ENCODE measurements at regions not wholly inside any gene's neighbourhood (a gene's known extent, or its start where the extent isn't known, plus 50 kb on each side); places are given as distances from the start of the nearest gene placed in this dataset.

DNA sequence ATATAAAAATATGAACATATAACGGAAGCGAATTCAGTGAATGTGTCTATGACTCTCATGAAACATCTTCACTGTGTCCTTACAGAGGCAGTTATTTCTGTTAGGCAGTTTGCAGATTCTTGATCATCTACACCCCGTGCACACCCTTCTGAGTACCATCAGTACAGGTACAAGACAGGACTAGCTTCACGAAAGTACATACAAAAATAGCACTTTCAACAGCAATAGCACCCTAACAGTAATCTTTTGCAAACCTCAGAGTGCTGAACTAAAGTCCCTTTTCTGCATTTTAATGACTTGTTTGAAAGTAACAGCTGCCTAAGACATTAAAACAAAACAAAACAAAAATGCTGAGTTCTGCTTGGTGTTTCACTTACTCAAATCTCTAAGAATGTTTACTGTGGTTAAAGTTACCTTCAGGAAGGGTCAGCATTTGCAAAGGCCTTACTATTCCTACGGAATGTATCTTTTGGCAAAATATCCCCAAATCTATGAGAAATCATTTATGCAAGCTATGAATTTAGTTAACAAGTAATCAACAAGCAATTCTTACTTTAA is 104.1 kb downstream of the CNTN3 start:
- Histone ChIP-seq H3K9me3 (ENCODE audit: control extremely low read depth in 1 of 5, control insufficient read depth in 4 of 5, insufficient read depth in 2 of 5, low read depth in 1 of 5, low read length in 4 of 5) (no peaks in the 10 kb centered on the region), H3K4me3 (ENCODE audit: control insufficient read depth in 1 of 7, extremely low read depth in 1 of 7, insufficient read depth in 4 of 7, low read depth in 2 of 7, low read length in 6 of 7) (no peak overlapping the region), H3K4me1 (ENCODE audit: control extremely low read depth in 1 of 4, control insufficient read depth in 4 of 4, insufficient read depth in 4 of 4, low read length in 3 of 4) (no peaks in the 10 kb centered on the region), H3K27ac (ENCODE audit: insufficient read depth in 1 of 2, low read depth in 1 of 2, low read length in 2 of 2, poor library complexity in 1 of 2, severe bottlenecking in 2 of 2) (no peak overlapping the region), H3K36me3 (ENCODE audit: control insufficient read depth in 4 of 4, insufficient read depth in 4 of 4, low read length in 3 of 4) (no peaks in the 10 kb centered on the region), H3K27me3 (replicated peaks in 2 of 5; ENCODE audit: control insufficient read depth in 4 of 5, insufficient read depth in 5 of 5, low read length in 4 of 5) (no peaks in the 10 kb centered on the region)
- 96% methylated on average over 4 of the region's 5 CpGs for WGBS (ENCODE audit: insufficient coverage)
- DNase-seq = no peak
- ChIA-PET POLR2A (interaction anchor here (0.6 kb wide), 1 partner anchor 10 kb away, joined by 4 read pairs; no protein-coding TSS in a partner anchor), CTCF (no interaction called here)

DNA sequence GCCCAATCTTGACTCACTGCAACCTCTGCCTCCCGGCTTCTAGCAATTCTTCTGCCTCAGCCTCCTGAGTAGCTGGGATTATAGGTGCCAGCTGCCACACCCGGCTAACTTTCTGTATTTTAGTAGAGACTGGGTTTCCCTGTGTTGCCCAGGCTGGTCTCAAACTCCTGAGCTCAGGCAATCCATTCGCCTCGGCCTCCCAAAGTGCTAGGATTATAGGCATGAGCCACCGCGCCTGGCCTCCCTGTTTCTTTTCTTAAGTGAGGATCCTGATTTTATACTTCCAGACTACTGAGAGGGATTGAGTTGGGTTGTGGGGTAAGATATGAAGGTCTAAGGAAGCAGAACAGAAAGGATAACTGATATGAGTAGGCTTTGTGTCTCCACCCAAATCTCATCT is 106.8 kb downstream of the CNTN3 start:
- no peaks in the 10 kb centered on the region for H3K4me1 ChIP-seq (ENCODE audit: control extremely low read depth in 1 of 4, control insufficient read depth in 4 of 4, insufficient read depth in 4 of 4, low read length in 3 of 4)

DNA sequence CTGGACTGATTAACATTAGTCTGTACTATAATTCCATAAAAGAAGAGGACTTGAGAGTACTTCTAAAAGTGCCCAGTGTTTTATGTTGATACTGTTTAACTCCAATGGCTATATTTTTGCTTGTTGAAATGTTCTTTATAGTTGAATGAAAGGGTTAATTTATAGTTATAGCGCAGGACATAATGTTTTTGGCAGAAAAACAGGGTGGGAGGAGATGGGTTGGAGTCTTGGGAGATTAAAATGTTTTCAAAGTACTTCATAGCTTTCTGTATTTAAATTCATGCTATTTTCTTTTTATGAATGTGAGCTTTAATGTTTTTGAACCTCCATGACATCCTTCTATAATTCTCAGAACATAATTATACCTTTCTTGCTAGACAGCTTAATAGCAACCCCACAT is 108.2 kb downstream of the CNTN3 start:
- Histone ChIP-seq H3K27ac (ENCODE audit: insufficient read depth in 1 of 2, low read depth in 1 of 2, low read length in 2 of 2, poor library complexity in 1 of 2, severe bottlenecking in 2 of 2) (no peak overlapping the region), H3K36me3 (ENCODE audit: control insufficient read depth in 4 of 4, insufficient read depth in 4 of 4, low read length in 3 of 4) (no peaks in the 10 kb centered on the region), H3K4me3 (ENCODE audit: control insufficient read depth in 1 of 7, extremely low read depth in 1 of 7, insufficient read depth in 4 of 7, low read depth in 2 of 7, low read length in 6 of 7) (no peak overlapping the region), H3K9me3 (ENCODE audit: control extremely low read depth in 1 of 5, control insufficient read depth in 4 of 5, insufficient read depth in 2 of 5, low read depth in 1 of 5, low read length in 4 of 5) (no peaks in the 10 kb centered on the region), H3K27me3 (replicated peaks in 2 of 5; ENCODE audit: control insufficient read depth in 4 of 5, insufficient read depth in 5 of 5, low read length in 4 of 5) (no peaks in the 10 kb centered on the region), H3K4me1 (ENCODE audit: control extremely low read depth in 1 of 4, control insufficient read depth in 4 of 4, insufficient read depth in 4 of 4, low read length in 3 of 4) (no peaks in the 10 kb centered on the region)
- POLR2A ChIA-PET = no interaction called here
- WGBS (ENCODE audit: insufficient coverage) = no CpG with 5 or more reads among the region's 1 CpG
- CTCF ChIA-PET = interaction anchor here (0.9 kb wide), 1 partner anchor 10 kb away, joined by 3 read pairs; no protein-coding TSS in a partner anchor
- no peak for DNase-seq

More for the DNA sequence above, 106.8 kb downstream of the CNTN3 start:
- ChIA-PET CTCF (interaction anchor here (0.6 kb wide), 1 partner anchor 336 kb away, joined by 3 read pairs; no protein-coding TSS in a partner anchor), POLR2A (no interaction called here)
- H3K36me3 ChIP-seq (ENCODE audit: control insufficient read depth in 4 of 4, insufficient read depth in 4 of 4, low read length in 3 of 4) = no peaks in the 10 kb centered on the region
- no peaks in the 10 kb centered on the region for H3K27me3 ChIP-seq (replicated peaks in 2 of 5; ENCODE audit: control insufficient read depth in 4 of 5, insufficient read depth in 5 of 5, low read length in 4 of 5)
- H3K27ac ChIP-seq (ENCODE audit: insufficient read depth in 1 of 2, low read depth in 1 of 2, low read length in 2 of 2, poor library complexity in 1 of 2, severe bottlenecking in 2 of 2) = no peak overlapping the region
- no peak for DNase-seq
- 95% methylated on average over 4 of the region's 6 CpGs for WGBS (ENCODE audit: insufficient coverage)
- H3K4me3 ChIP-seq (ENCODE audit: control insufficient read depth in 1 of 7, extremely low read depth in 1 of 7, insufficient read depth in 4 of 7, low read depth in 2 of 7, low read length in 6 of 7) = no peak overlapping the region
- H3K9me3 ChIP-seq (ENCODE audit: control extremely low read depth in 1 of 5, control insufficient read depth in 4 of 5, insufficient read depth in 2 of 5, low read depth in 1 of 5, low read length in 4 of 5) = no peaks in the 10 kb centered on the region

DNA sequence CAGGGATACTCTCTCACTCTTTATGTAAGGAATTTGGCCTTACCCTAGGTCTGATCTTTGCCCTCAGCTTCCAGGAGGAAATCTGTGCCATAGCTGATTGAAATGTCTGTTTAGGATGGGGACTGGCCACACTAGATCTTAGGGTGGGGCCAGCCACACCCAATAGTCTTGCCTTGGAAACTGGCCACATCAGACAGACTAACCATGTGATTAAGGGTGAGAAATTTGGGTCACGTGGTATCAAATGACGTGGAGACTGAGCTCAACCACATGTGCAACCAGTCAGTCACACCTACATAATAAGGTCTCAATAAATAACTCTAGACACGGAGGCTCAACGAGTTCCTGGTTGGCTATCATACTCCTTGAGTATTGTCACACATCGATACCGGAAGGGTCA is 113.5 kb downstream of the CNTN3 start:
- Histone ChIP-seq H3K27me3 (replicated peaks in 2 of 5; ENCODE audit: control insufficient read depth in 4 of 5, insufficient read depth in 5 of 5, low read length in 4 of 5) (no peaks in the 10 kb centered on the region), H3K4me1 (ENCODE audit: control extremely low read depth in 1 of 4, control insufficient read depth in 4 of 4, insufficient read depth in 4 of 4, low read length in 3 of 4) (no peaks in the 10 kb centered on the region), H3K27ac (ENCODE audit: insufficient read depth in 1 of 2, low read depth in 1 of 2, low read length in 2 of 2, poor library complexity in 1 of 2, severe bottlenecking in 2 of 2) (no peak overlapping the region), H3K4me3 (ENCODE audit: control insufficient read depth in 1 of 7, extremely low read depth in 1 of 7, insufficient read depth in 4 of 7, low read depth in 2 of 7, low read length in 6 of 7) (no peak overlapping the region), H3K36me3 (ENCODE audit: control insufficient read depth in 4 of 4, insufficient read depth in 4 of 4, low read length in 3 of 4) (no peaks in the 10 kb centered on the region), H3K9me3 (ENCODE audit: control extremely low read depth in 1 of 5, control insufficient read depth in 4 of 5, insufficient read depth in 2 of 5, low read depth in 1 of 5, low read length in 4 of 5) (no peaks in the 10 kb centered on the region)
- ChIA-PET POLR2A (no interaction called here), CTCF (no interaction called here)
- 97% methylated on average over 5 of the region's 6 CpGs for WGBS (ENCODE audit: insufficient coverage)
- DNase-seq = no peak

DNA sequence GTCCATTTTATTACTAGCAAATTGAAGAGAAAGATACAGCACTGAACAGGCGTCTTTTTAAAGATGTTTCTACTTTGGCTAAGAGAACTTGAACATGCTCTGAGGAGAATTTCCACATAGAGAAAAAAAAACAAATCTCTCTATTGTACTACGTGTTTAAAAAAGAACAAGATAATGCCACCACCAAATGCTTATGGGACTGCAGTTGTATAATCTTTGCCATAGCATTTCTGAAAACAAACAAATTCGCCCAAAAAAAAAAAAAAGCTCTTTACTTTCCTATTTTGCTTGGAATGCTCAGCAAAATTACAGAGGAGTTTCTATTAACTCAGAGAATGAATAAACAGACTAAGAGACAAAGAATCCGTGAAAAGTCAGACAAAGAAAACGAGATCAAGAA is 114.2 kb downstream of the CNTN3 start:
- ChIA-PET CTCF (no interaction called here), POLR2A (no interaction called here)
- Histone ChIP-seq H3K4me1 (ENCODE audit: control extremely low read depth in 1 of 4, control insufficient read depth in 4 of 4, insufficient read depth in 4 of 4, low read length in 3 of 4) (no peaks in the 10 kb centered on the region), H3K9me3 (ENCODE audit: control extremely low read depth in 1 of 5, control insufficient read depth in 4 of 5, insufficient read depth in 2 of 5, low read depth in 1 of 5, low read length in 4 of 5) (no peaks in the 10 kb centered on the region), H3K36me3 (ENCODE audit: control insufficient read depth in 4 of 4, insufficient read depth in 4 of 4, low read length in 3 of 4) (no peaks in the 10 kb centered on the region), H3K4me3 (ENCODE audit: control insufficient read depth in 1 of 7, extremely low read depth in 1 of 7, insufficient read depth in 4 of 7, low read depth in 2 of 7, low read length in 6 of 7) (no peak overlapping the region), H3K27me3 (replicated peaks in 2 of 5; ENCODE audit: control insufficient read depth in 4 of 5, insufficient read depth in 5 of 5, low read length in 4 of 5) (no peaks in the 10 kb centered on the region), H3K27ac (ENCODE audit: insufficient read depth in 1 of 2, low read depth in 1 of 2, low read length in 2 of 2, poor library complexity in 1 of 2, severe bottlenecking in 2 of 2) (no peak overlapping the region)
- WGBS (ENCODE audit: insufficient coverage) = 100% methylated on average over 2 of the region's 5 CpGs
- no peak for DNase-seq

DNA sequence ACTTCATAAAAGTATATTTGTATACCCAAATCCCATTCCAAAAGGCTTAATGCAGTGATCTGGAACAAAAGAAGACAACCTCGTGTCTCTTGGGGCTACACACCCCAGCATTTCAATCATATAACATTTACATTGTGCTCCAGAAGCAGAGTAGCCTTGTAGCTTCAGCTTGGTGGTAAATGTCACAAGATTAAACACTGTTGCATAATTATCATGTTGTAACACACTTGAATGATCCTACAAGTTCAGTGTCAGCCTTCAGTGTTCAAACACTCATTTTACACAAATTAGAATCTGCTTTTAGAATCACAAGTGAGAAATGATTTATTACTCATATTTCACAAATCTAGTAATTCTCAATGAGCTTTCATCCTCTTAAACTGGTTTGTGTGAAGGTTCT is 122.6 kb downstream of the CNTN3 start:
- H3K27ac ChIP-seq (ENCODE audit: insufficient read depth in 1 of 2, low read depth in 1 of 2, low read length in 2 of 2, poor library complexity in 1 of 2, severe bottlenecking in 2 of 2) = no peak overlapping the region
- H3K4me1 ChIP-seq (ENCODE audit: control extremely low read depth in 1 of 4, control insufficient read depth in 4 of 4, insufficient read depth in 4 of 4, low read length in 3 of 4) = no peaks in the 10 kb centered on the region
- no peak for DNase-seq
- ChIA-PET CTCF (no interaction called here), POLR2A (no interaction called here)
- H3K9me3 ChIP-seq (ENCODE audit: control extremely low read depth in 1 of 5, control insufficient read depth in 4 of 5, insufficient read depth in 2 of 5, low read depth in 1 of 5, low read length in 4 of 5) = no peaks in the 10 kb centered on the region
- 67% methylated on average over 1 of the region's 1 CpG for WGBS (ENCODE audit: insufficient coverage)
- no peaks in the 10 kb centered on the region for H3K27me3 ChIP-seq (replicated peaks in 2 of 5; ENCODE audit: control insufficient read depth in 4 of 5, insufficient read depth in 5 of 5, low read length in 4 of 5)
- no peak overlapping the region for H3K4me3 ChIP-seq (ENCODE audit: control insufficient read depth in 1 of 7, extremely low read depth in 1 of 7, insufficient read depth in 4 of 7, low read depth in 2 of 7, low read length in 6 of 7)
- no peaks in the 10 kb centered on the region for H3K36me3 ChIP-seq (ENCODE audit: control insufficient read depth in 4 of 4, insufficient read depth in 4 of 4, low read length in 3 of 4)

DNA sequence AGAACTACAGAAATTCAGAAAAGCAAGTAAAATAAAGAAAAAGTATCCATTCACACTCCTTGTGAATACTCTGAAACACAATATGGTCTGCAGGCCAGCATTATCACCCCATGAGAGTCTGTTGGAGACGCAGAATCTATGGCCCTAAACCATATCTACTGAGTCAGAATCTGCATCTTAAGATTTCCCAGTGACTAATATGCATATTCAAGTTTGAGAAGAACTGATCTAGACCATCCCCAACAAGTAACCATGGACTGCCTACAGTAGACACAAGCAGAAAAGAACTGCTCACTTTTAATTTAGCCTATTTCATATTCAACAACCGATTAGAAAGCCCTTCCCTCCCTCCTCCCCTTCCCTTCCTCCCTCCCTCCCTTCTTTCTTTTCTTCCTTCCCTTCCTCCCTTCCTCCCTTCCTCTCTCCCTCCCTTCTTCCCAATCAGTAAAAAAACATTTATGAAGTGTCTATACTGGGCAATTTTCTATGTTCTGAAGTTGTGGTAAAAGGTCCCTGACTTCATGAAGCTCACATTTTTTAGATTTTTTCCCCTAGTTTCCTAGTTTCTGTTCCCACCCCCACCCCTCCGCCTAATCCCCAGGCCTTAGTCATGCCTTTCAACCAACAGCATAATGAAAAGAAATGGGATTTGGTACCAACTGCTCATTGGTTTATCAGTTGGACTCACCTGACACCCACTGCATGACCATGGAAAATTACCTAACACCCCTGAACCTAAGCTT is 125.2 kb downstream of the CNTN3 start:
- H3K9me3 ChIP-seq (ENCODE audit: control extremely low read depth in 1 of 5, control insufficient read depth in 4 of 5, insufficient read depth in 2 of 5, low read depth in 1 of 5, low read length in 4 of 5) = no peaks in the 10 kb centered on the region
- DNase-seq = no peak
- ChIA-PET POLR2A (no interaction called here), CTCF (no interaction called here)
- H3K4me3 ChIP-seq (ENCODE audit: control insufficient read depth in 1 of 7, extremely low read depth in 1 of 7, insufficient read depth in 4 of 7, low read depth in 2 of 7, low read length in 6 of 7) = no peak overlapping the region
- 85% methylated on average over 2 of the region's 3 CpGs for WGBS (ENCODE audit: insufficient coverage)
- no peaks in the 10 kb centered on the region for H3K4me1 ChIP-seq (ENCODE audit: control extremely low read depth in 1 of 4, control insufficient read depth in 4 of 4, insufficient read depth in 4 of 4, low read length in 3 of 4)
- H3K36me3 ChIP-seq (ENCODE audit: control insufficient read depth in 4 of 4, insufficient read depth in 4 of 4, low read length in 3 of 4) = no peaks in the 10 kb centered on the region
- no peak overlapping the region for H3K27ac ChIP-seq (ENCODE audit: insufficient read depth in 1 of 2, low read depth in 1 of 2, low read length in 2 of 2, poor library complexity in 1 of 2, severe bottlenecking in 2 of 2)
- H3K27me3 ChIP-seq (replicated peaks in 2 of 5; ENCODE audit: control insufficient read depth in 4 of 5, insufficient read depth in 5 of 5, low read length in 4 of 5) = no peaks in the 10 kb centered on the region

Measured in common myeloid progenitor, CD34-positive (primary cell).